SU-DHL-6 (cell line): ENCODE measurements at regions not wholly inside any gene's neighbourhood (a gene's known extent, or its start where the extent isn't known, plus 50 kb on each side); places are given as distances from the start of the nearest gene placed in this dataset.
"Not testable (repeated sequence)": the region's sequence is repeated elsewhere in the genome, so short reads cannot be mapped to it uniquely, and the experiment has no call there.

Experiments
- H2AFZ ChIP-seq: fragments of 200-600 bp; sonication (generic); 2 replicates; pipeline ENCODE4 v1.6.1; 2014; ENCODE audit warnings: low read depth, mild to moderate bottlenecking, moderate library complexity, mixed read lengths, antibody characterized with exemption, low read length; ENCODE audit not compliant: severe bottlenecking
- H3F3A ChIP-seq: fragments of 200-600 bp; shearing (Covaris generic); 2 replicates; pipeline ENCODE4 v1.6.0; 2016; ENCODE audit warnings: antibody characterized with exemption, mild to moderate bottlenecking; ENCODE audit not compliant: insufficient read depth
- H3K27ac ChIP-seq: fragments of 200-600 bp; sonication (generic); 2 replicates; pipeline ENCODE4 v1.5.1; 2016; ENCODE audit warnings: low read depth, mild to moderate bottlenecking, low read length, moderate library complexity, mixed read lengths
- H3K27me3 ChIP-seq: fragments of 200-600 bp; sonication (generic), shearing (Covaris generic); 2 replicates; pipeline ENCODE4 v1.6.0; 2014; ENCODE audit warnings: mild to moderate bottlenecking, low read length
- H3K36me3 ChIP-seq: fragments of 200-600 bp; sonication (generic); 2 replicates; pipeline ENCODE4 v1.6.1; 2014; ENCODE audit warnings: mild to moderate bottlenecking, low read length, mixed read lengths
- H3K4me2 ChIP-seq: fragments of 300-600, 200-600 bp; shearing (Covaris generic), sonication (generic); 2 replicates; pipeline ENCODE4 v1.6.0; 2014; ENCODE audit warnings: low read length, low read depth, mild to moderate bottlenecking; ENCODE audit not compliant: poor library complexity, severe bottlenecking
- H3K4me3 ChIP-seq: fragments of 200-600 bp; sonication (generic); 2 replicates; pipeline ENCODE4 v1.5.1; 2014; ENCODE audit warnings: antibody characterized with exemption, low read length, mild to moderate bottlenecking, mixed read lengths; ENCODE audit not compliant: insufficient read depth, poor library complexity, severe bottlenecking
- H3K79me2 ChIP-seq: fragments of 200-600 bp; sonication (generic); 2 replicates; pipeline ENCODE4 v1.6.1; 2014; ENCODE audit warnings: mild to moderate bottlenecking, low read length, moderate library complexity; ENCODE audit not compliant: insufficient read depth
- H3K9ac ChIP-seq: fragments of 200-600 bp; sonication (generic); 2 replicates; pipeline ENCODE4 v1.7.0; 2014; ENCODE audit warnings: mild to moderate bottlenecking, low read length
- H3K9me2 ChIP-seq: fragments of 200-600 bp; sonication (generic); replicated peaks from 2 replicates; pipeline ENCODE4 v1.6.1; 2014; ENCODE audit warnings: low read length; ENCODE audit not compliant: insufficient read depth
- H3K9me3 ChIP-seq: fragments of 200-600 bp; sonication (generic); 2 replicates; pipeline ENCODE4 v1.6.1; 2014; ENCODE audit warnings: low read length, mixed read lengths; ENCODE audit not compliant: insufficient read depth
- H4K20me1 ChIP-seq: fragments of 200-600 bp; sonication (generic); 2 replicates; pipeline ENCODE4 v1.6.1; 2014; ENCODE audit warnings: low read depth, mild to moderate bottlenecking, antibody characterized with exemption, low read length, moderate library complexity, mixed read lengths
- CTCF ChIP-seq: fragments of 200-600 bp; sonication (generic); IDR thresholded peaks from one replicate; pipeline ENCODE4 v1.5.1; 2017; ENCODE audit warnings: antibody characterized with exemption, mild to moderate bottlenecking, low read length, moderate library complexity; ENCODE audit not compliant: insufficient read depth, poor library complexity, severe bottlenecking
- EZH2phosphoT487 ChIP-seq: fragments of 200-600 bp; sonication (generic), shearing (Covaris generic); conservative IDR thresholded peaks from 2 replicates; pipeline ENCODE4 v1.6.1; 2018; ENCODE audit warnings: mild to moderate bottlenecking, antibody characterized with exemption, low read length, moderate library complexity, mixed read lengths

- Histone ChIP-seq H3K27me3 (no peaks in the 10 kb centered on the region), H3K9me2 (no peaks in the 10 kb centered on the region), H3K9ac (no peak overlapping the region), H3K79me2 (no peaks in the 10 kb centered on the region), H3K4me2 (no peak overlapping the region), H4K20me1 (no peaks in the 10 kb centered on the region), H3K9me3 (no peaks in the 10 kb centered on the region), H2AFZ (no peak overlapping the region), H3K36me3 (no peaks in the 10 kb centered on the region), H3K27ac (no peak overlapping the region), H3F3A (no peaks in the 10 kb centered on the region), H3K4me3 (no peak overlapping the region)
- TF ChIP-seq EZH2phosphoT487 (no peak), CTCF (no peak)
Observed at GRCh38 chr5:92627186-92627585, 953.8 kb downstream of the NR2F1-AS1 start.

- Histone ChIP-seq H3K4me3 (no peak overlapping the region), H3K9me2 (no peaks in the 10 kb centered on the region), H3K27me3 (no peaks in the 10 kb centered on the region), H3K9ac (no peak overlapping the region), H3K9me3 (no peaks in the 10 kb centered on the region), H4K20me1 (no peaks in the 10 kb centered on the region), H3F3A (no peaks in the 10 kb centered on the region), H3K79me2 (no peaks in the 10 kb centered on the region), H3K4me2 (no peak overlapping the region), H3K27ac (no peak overlapping the region), H2AFZ (no peak overlapping the region), H3K36me3 (no peaks in the 10 kb centered on the region)
- TF ChIP-seq EZH2phosphoT487 (no peak), CTCF (no peak)
Observed at GRCh38 chr5:92616085-92616484, 964.9 kb downstream of the NR2F1-AS1 start.

GRCh38 chr5:92613546-92613945 is 967.5 kb downstream of the NR2F1-AS1 start:
- H3K4me2 ChIP-seq: no peak overlapping the region
- no peaks in the 10 kb centered on the region for H3F3A ChIP-seq
- H3K9me2 ChIP-seq: no peaks in the 10 kb centered on the region
- no peaks in the 10 kb centered on the region for H3K9me3 ChIP-seq
- H3K27ac ChIP-seq: no peak overlapping the region
- H3K27me3 ChIP-seq: no peaks in the 10 kb centered on the region
- H3K79me2 ChIP-seq: no peaks in the 10 kb centered on the region
- TF ChIP-seq EZH2phosphoT487 (no peak), CTCF (no peak)
- H3K9ac ChIP-seq: no peak overlapping the region
- H4K20me1 ChIP-seq: no peaks in the 10 kb centered on the region
- H3K36me3 ChIP-seq: no peaks in the 10 kb centered on the region
- no peak overlapping the region for H3K4me3 ChIP-seq
- H2AFZ ChIP-seq: no peak overlapping the region

- not testable (repeated sequence) for H2AFZ ChIP-seq, H3K27ac ChIP-seq
Observed at GRCh38 chr5:92610435-92610834, 970.6 kb downstream of the NR2F1-AS1 start.

More at GRCh38 chr5:92610435-92610834, 970.6 kb downstream of the NR2F1-AS1 start:
- H3K9ac ChIP-seq, H3K27me3 ChIP-seq, H3K4me2 ChIP-seq, H3K9me2 ChIP-seq, H3K36me3 ChIP-seq, H3F3A ChIP-seq, H3K4me3 ChIP-seq, H3K9me3 ChIP-seq, H3K79me2 ChIP-seq, H4K20me1 ChIP-seq: not testable (repeated sequence)
